Limb (tissue), 2 donors: ENCODE measurements at regions not wholly inside any gene's neighbourhood (a gene's known extent, or its start where the extent isn't known, plus 50 kb on each side); places are given as distances from the start of the nearest gene placed in this dataset.
A peak's percentile ranks its signal among the peaks of the same experiment; 100 is the strongest.
"Not testable (repeated sequence)": the region's sequence is repeated elsewhere in the genome, so short reads cannot be mapped to it uniquely, and the experiment has no call there.

Experiments
- DNase-seq, 2 donors: peaks; one replicate each; pipeline ENCODE4 v3.0.0-alpha.2; 2016; ENCODE audit errors: extremely low spot score in 2 of 2

DNA sequence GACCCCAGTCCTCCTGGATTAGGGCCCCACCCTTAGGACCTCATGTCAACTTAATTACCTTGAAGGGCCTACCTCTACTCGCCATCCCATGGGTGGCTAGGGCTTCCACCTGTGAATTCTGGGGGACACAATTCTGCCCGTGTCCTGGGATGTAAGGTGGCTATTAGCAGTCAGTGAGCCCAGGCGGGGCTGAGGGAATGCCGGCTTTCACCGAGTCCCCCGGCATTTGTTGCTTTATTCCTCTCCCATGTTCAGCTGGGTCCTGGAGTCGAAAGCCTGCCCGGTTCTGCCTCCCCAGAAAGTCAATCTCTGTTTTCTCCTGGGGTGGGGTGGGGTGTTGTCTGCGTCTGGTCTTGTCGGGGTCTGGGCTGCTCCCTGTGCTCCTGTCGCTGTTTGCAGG lies 125.6 kb downstream of the GLRX3 start:
- no peak for DNase-seq

DNA sequence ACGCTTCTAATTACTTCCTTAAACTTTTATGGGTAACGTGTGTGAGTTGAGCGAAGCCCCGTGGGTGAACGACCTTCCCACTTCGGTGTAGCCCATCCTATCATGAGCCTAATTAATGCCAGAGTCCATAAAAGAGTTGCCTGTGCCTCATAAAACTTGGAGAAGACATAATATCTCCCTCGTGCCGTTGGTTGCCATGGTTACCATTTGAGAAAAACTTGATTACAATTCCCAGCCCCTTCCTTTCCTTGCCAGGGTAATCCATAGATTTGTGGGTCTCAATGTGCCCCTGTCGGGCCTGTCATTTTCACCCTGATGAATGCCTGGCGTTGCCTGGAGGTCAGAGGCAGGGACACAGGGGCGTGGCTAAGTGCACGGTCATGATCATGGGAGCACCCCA lies 127.1 kb downstream of the GLRX3 start:
- DNase-seq = no peak

GRCh38 chr10:130265542-130265941 lies 129.4 kb downstream of the GLRX3 start:
- no peak for DNase-seq

DNA sequence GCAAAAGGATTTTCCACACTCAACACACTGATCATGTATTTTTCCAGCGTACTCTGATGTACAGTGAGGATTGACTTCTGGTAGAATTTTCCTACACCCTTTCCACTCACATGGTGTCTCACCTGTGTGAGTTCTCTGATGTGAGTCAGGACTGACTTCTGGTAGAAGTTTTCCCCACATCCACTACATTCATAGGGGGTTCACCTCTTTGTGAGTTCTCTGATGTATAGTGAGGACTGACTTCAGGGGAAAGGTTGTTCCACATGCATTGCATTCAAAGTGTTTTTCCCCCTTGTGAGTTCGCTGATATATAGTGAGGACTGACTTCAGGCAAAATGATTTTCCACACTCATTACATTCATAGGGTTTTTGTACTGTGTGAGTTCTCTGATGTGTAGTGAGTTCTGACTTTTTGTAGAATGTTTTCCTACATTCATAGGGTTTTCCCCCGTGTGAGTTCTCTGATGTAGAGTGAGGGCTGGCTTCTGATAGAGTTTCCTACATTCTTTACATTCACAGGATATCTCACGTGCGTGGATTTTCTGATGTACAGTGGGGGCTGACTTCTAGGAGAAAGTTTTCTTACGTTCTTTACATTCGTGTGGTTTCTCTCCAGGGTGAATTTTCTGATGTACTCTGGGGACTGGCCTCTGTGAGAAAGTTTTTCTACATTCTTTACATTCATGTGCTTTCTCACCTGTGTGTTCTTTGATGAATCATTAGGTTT lies 146.5 kb downstream of the GLRX3 start:
- no peak for DNase-seq

- DNase-seq = no peak
These were observed 147.0 kb downstream of the GLRX3 start for GRCh38 chr10:130283219-130283545.

DNA sequence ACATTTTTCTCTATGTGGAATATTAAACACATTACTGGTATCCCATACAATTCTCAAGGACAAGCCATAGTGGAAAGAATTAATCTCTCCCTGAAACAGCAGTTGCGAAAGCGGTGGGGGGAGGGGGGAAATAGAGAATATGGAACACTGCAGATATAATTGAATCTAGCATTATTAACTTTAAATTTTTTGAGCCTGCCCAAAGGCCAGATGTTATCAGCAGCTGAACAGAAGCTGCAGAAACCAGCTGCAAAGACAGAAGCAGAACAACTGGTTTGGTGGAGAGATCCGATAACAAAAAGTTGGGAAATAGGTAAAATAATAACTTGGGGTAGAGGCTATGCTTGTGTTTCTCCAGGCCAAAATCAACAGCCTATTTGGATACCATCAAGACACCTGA lies 159.6 kb downstream of the GLRX3 start:
- not testable (repeated sequence) for DNase-seq

GRCh38 chr10:130300608-130301020 lies 164.4 kb downstream of the GLRX3 start:
- DNase-seq = no peak

GRCh38 chr10:130301021-130301892 lies 165.1 kb downstream of the GLRX3 start:
- peak; percentile 17 to 67 for DNase-seq

GRCh38 chr10:130326954-130327353 lies 190.8 kb downstream of the GLRX3 start:
- no peak for DNase-seq

DNA sequence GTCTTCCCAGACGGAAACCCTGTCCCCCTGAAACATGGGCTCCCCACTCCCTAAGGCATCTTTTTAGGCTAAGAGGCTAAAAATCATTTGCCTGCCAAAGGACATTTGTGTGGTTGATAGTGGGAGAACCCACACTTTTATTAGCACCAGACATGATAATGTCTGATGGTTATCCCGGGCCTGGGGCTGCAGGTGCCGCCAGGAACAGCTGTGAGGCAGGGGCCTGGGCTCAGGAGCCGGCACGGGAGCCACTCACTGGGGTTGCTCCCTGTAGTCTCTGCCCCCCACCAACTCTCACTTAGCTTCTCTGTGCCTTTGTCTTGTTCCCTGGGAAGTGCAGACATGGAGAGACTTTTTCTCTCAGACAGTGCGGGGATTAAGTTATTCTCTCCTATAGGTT lies 193.6 kb downstream of the GLRX3 start:
- DNase-seq = no peak

GRCh38 chr10:130333185-130333584 lies 197.0 kb downstream of the GLRX3 start:
- no peak for DNase-seq

DNA sequence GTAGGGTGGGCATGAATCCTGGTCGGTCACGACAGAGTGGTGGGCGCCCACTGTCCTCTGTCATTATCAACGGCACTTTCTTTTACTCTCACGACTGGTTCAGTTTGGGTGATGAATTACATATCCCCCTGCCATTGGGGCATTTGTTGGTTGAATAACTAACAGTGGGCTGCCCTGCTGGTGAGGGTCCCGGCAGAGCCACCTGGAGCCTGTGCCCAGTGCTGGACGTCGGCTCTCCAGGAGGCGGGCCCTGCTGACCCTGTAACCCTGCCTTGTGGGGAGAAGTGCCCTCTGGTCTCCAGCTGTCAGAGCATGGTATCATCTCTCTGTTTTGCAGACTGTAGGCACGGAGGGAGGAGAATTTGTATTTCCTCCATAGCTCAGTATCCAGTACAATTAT lies 199.1 kb downstream of the GLRX3 start:
- DNase-seq = no peak

- no peak for DNase-seq
These were observed 200.6 kb downstream of the GLRX3 start for GRCh38 chr10:130336617-130337304.

DNA sequence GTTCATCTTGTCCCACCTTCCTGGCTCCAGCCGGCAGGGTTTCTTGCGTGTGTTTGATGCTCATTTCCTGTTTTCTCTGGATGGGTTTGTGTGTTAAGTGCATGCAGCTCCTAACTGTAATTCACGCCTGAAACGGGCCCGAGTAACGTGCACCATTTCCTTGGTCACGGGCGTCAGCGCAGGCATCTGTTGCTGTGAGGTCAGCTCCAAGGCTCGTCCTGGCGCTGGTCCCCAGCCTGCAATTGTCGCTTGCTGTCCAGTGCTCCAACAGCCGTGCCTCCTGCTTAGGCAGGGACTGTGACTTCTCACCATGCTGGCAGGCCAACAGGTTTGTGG lies 201.1 kb downstream of the GLRX3 start:
- DNase-seq = no peak

DNA sequence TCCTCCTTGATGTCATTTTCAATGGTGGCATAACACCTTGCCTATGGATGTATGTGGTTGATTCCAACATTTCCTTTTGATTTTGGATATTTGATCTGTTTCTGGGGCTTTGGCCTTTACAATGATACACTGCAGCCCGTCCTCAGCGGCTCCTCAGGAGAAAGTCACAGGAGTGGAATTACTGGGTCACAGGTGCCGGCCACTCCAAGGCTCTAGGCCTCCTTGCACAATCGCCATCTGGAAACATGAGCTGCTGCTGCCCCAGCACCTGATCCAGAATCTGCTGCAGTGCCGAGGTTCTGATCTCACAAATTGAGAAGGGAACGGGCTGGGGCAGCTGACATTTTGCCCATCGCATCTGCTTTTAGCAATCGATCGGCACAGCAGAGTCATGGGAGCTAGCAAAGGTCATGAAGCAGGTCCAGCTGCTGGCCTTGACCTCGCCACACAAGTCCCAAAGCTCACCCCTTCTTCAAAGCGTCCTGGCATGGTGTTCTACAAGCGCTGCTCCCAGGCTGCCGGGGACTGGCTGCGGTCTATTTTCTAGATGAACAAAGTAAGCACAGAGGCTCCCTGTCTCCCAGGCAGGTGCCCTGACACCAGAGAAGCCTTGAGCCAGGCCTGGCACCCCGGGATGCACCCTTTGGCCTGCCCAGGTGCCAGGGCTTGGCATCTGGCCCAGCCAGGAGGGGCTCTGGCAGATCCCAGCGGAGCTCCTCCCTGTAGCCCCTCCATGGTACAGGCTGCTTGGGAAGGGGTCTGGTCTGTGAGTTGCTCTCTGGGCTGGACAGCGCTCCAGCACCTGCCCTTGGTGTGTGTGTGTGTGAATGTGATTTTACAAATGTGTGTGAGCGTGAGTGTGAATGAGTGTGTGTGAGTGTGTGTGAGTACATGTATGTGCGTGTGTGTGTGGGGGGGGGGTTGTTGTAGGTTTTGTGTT lies 201.8 kb downstream of the GLRX3 start:
- no peak for DNase-seq

DNA sequence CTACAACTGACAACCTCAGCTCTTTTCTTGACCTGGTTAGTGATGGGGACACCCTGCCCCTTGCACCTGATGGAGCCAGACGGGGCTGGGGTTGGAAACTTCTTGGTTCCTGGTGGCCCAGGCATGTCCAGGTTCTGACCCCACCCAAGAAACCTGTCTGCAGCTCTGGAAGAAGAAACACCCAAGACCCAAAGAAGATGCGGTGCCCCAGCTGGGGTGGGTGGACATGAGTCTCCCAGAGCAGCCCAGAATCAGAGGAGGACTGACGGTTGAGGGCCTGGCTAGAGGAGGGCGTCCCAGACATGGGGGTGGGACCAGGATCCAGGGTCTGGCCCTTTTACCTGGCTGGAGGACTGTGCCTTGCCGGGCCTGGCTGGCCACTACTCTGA lies 202.4 kb downstream of the GLRX3 start:
- DNase-seq = no peak

DNA sequence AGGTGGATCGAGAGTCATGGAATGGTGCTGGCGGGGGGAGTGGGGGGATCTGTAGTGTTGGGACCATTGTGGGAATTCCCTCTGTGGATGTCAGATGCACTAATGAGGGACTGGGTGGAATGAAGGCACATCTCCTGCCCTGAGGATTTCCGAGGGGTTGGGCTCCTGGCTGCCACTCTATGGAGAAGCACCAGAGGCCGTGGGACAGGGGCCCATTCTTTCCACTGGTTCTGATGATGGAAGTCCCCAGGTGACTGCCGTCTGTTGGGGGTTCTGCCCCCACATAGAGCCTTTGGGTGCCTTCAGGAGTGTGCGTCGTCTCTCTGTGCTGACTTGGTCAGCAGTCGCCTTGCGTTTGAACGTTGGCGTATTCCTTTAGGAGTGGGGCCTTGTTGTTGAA lies 202.9 kb downstream of the GLRX3 start:
- no peak for DNase-seq

GRCh38 chr10:130339911-130340310 lies 203.7 kb downstream of the GLRX3 start:
- no peak for DNase-seq

- DNase-seq = no peak
These were observed 204.6 kb downstream of the GLRX3 start for GRCh38 chr10:130340816-130341215.

DNA sequence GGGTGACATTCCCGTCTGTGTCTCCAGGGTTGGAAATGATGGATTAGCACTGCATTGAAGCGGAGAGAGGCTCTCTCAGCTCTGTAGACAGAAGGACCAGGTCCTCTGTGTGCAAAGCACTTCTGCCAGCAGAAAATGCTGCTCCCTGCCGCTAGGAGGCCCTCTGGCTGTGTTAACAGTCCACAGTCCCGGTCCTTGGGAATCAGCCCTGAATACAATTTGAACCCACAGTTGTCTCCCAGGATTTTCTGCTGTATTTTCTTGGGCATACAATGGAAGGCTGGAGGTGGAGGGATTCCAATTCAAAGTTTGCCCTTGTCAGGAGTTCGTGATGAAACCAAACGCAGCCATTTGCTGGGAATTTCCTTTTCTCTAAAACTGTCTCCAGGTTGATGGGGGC lies 205.2 kb downstream of the GLRX3 start:
- peak in 1 of 2 donors; percentile 62 for DNase-seq

DNA sequence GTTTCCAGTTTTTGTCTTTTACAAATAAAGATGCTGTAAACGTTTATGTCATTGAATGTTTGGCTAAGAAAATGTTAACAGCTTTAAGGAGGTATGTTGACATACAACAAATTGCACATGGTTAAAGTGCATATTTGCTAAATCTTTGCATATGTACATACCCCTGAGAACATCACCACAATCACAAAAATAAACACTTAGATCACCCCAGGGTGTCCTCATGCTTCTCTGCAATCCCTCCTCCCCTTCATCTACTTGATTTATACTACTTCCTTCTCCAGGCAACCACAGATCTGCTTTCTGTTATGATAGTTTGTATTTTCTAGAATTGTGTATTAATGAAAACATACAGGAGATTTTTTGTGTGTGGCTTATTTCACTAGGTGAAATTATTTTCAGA lies 209.5 kb downstream of the GLRX3 start:
- no peak for DNase-seq
